HG03378 (cell line): ENCODE measurements at regions not wholly inside any gene's neighbourhood (a gene's known extent, or its start where the extent isn't known, plus 50 kb on each side); places are given as distances from the start of the nearest gene placed in this dataset.

Source experiments
- ATAC-seq: cut with Tn5 transposase; IDR thresholded peaks from one replicate; pipeline ENCODE4 v1.9.1; 2021; ENCODE audit warnings: mild to moderate bottlenecking, moderate library complexity; ENCODE audit not compliant: unreplicated experiment

DNA sequence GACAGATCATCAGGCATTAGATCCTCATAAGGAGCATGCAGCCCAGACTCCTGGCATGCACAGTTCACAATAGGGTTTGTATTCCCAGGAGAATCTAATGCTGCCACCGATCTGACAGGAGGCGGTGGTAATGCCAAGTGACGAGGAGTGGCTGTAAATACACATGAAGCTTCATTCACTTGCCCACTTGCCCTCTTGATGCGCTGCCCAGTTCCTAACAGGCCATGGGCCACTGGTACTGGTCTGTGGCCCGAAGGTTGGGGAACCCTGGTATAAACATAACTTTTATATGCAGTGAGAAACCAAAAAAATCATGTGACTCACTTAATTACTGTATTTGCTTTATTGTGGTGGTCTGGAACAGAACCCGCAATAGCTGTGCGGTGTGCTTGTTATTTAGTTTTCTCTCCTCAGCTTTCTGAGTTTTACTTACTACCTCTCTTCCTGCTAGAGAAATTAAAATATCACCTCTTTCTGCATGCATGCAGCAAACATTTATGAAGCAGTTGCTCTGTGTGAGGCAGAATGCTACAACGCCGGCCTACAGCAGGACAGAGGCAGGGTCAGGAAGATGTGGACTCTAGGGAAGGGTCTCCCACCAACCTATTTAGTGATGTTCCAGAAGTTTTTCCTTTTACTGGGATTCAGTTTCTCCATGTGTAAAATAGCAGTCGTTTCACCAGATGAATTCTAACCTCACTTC, 151.3 kb downstream of the MAF start:
- ATAC-seq = no peak

- ATAC-seq = no peak
These were observed 156.0 kb downstream of the MAF start for GRCh38 chr16:79444572-79444971.

DNA sequence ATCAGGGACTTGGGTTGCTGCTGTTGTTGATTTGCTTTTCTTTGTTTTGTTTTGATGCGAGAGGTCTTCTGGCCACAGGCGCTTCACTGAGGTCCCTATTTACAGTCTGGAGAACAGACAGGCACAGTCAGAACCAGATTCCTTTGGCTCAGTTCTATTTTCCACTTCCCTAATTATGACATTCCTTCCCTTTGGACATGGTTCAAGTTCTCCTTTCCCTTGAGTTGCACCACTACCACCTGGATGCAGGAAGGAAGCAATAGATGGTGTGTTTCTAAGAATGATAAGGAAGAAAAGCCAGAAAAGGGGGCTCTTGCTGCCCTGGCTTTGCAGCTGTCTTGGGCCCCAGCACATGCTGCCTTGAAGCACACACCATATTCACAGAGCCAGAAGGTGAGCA, 160.6 kb downstream of the MAF start:
- ATAC-seq = no peak

DNA sequence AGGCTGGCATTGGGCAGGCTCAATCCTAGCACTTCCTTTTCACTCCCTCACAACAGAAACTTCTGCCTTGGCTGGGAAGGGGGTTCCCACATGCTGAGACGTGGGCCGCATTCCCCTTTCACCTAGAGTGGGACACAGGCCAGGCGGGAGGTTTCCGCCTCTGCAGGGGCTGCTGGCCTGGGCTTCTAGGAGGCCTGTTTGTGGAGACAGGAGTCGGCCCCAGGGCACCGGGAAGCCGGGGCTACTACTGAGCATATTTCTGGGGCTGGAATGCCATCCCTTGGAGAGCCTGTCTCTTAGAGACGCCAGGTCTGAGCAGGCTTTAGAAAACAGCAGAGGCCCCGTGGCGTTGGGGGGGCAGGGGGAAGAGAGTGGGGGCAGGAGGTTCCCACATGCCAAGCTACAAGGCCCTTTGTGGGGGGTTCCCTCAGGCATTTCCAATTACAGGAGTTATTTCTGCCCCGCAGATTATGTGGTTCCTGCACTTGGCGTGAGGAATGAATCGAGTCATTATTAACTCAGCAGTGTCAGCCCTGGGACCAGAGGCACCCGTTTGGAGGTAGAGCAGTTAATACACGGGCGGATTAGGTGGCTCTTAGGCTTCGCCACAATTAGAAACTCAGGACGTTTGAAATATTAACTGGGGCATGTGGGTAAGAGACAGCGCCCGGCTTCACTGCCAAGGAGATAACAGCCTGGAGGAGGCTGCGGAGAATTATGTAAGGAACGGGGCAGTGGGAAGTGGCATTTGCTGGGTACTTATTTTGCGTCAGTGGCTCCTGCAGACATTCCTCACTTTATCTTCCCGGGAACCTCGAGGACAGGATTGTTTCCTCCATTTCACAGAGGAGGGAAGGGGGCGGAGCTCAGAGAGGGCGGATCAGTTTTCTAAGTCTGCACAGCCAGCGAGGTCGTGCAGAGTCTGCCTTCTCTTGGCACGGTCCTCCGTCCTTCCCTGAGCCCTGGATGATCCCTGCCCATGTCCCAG, 162.5 kb downstream of the MAF start:
- ATAC-seq = no peak

GRCh38 chr16:79436885-79437284, 163.7 kb downstream of the MAF start:
- ATAC-seq = no peak

DNA sequence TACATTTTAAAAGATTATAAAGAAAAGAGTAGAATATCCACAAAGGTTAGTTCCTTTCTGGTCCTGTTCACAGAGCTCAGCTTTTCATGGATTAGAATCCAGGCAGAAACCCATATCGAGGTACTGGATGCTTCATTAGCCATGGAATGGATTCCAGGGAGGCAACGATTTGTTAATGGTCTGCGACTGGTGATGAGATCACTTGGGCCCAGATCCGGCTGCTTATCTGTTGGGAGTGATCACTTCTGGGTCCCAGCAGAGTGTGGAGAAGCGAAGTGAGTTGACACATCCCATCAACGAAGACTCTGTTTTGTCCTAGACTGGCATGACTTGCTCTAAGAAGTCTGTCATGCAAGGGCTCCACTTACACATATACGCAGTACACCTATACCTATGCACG, 165.8 kb downstream of the MAF start:
- ATAC-seq = no peak

DNA sequence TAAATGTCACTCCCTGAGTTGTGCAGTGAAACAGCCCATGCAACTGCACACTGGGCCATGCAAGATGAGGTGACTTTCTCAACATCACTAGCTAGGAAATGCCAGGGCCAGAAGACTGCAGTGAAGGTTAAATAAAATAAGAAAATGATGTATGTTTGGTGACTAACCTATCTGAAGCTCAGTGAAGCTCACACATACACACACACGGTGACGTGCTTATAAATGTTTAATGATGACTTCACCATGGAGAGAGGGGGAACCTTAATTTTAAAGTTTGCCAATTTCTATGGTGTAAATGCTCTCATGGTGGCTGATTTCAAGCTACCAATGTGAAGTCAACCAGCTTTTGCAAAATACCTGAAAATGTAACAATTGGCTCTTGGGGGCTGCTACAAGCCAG, 166.4 kb downstream of the MAF start:
- ATAC-seq = no peak

GRCh38 chr16:79431923-79432322, 168.6 kb downstream of the MAF start:
- ATAC-seq = no peak

DNA sequence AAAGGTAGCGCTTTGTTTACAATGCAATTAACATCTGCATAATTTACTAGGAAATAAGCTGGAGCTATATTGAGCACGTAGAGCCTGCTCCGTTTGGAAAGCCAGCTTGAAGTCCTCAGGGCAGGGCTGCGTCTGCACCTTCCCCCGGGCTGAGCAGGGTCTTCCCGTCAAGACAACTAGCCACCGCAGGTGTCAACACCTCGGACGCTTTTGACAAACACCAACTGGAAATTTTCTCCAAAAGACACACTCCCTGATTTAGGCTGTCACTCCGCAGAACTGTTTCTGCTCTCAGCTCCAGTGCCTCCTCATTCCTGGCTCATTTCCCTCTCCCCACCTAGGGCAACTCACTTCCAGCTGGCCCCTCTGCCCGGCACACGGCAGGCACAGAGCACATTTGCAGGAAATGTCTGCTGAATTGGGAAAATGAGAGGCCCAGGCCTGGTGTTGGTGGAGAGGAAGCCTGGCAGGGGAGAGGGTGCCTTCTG, 170.3 kb downstream of the MAF start:
- no peak for ATAC-seq

DNA sequence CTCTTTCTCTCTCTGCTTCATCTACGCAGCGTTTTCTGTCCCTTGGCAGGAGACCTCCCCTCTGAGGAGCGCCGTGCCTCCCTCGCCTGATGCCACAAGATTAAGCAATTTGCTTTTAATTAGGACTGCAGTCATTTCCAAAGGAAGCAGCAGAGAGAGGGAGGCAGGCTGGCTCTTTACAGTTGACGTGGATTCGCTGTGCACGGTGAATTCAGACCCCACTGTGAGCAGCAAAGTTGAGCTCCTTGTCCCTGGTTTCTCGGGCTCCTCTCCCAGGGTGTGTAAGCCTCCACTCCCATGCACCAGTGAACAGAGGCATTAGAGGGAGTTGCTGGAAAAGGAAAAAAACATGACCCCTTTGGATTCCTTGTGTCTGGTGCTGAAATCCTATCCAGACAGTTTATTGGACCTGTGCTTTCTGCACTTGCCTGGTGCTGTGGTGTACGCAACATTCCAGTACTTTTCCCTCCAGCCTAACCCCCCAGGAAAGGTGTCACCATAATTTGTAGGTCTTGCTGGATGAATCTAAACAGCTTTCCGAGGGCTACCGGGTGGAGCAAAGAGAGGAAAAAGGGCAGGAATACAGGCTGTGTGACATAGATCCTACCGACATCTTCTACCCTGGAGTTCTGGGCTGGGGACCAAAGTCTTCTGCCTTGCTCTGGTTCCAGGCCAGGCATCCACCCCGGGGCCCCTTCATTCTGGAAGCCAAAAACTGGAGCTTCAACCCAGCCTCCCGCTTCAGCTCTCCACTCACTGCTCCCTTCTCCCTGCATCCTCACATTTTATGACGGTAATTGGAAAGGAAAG, 171.0 kb downstream of the MAF start:
- ATAC-seq = no peak

- no peak for ATAC-seq
These were observed 173.9 kb downstream of the MAF start for GRCh38 chr16:79426663-79427062.

GRCh38 chr16:79422064-79422463, 178.5 kb downstream of the MAF start:
- no peak for ATAC-seq

- no peak for ATAC-seq
These were observed 179.4 kb downstream of the MAF start for GRCh38 chr16:79421126-79421525.

GRCh38 chr16:79420493-79420892, 180.0 kb downstream of the MAF start:
- ATAC-seq = no peak

- ATAC-seq = no peak
These were observed 181.4 kb downstream of the MAF start for GRCh38 chr16:79419148-79419547.

- no peak for ATAC-seq
These were observed 182.9 kb downstream of the MAF start for GRCh38 chr16:79417601-79418008.

- no peak for ATAC-seq
These were observed 184.4 kb downstream of the MAF start for GRCh38 chr16:79415983-79416640.

- ATAC-seq = no peak
These were observed 187.7 kb downstream of the MAF start for GRCh38 chr16:79412783-79413225.

GRCh38 chr16:79411805-79412204, 188.7 kb downstream of the MAF start:
- ATAC-seq = no peak

- no peak for ATAC-seq
These were observed 189.2 kb downstream of the MAF start for GRCh38 chr16:79411357-79411756.
